IMR-90 (cell line): ENCODE measurements at regions not wholly inside any gene's neighbourhood (a gene's known extent, or its start where the extent isn't known, plus 50 kb on each side); places are given as distances from the start of the nearest gene placed in this dataset.

Experiments used
- ATAC-seq: fragments of 200-7000 bp; cut with Tn5 transposase; 2 replicates; pipeline ENCODE4 v1.9.1; 2020; ENCODE audit warnings: low read depth, mild to moderate bottlenecking, moderate library complexity
- BruUV-seq: library from RNA; stranded (reverse); fragments of 400-500 nt; replicated peaks from 2 replicates; lab custom pipeline; 2021; lab: Mats Ljungman, UMichigan
- CTCF ChIA-PET: fragments of 300-600 bp; formaldehyde crosslinking; extraction: SDS; loops from one replicate; lab custom pipeline; 2021; ENCODE audit warnings: antibody characterized with exemption; lab: Yijun Ruan, JAX
- POLR2A ChIA-PET: fragments of 300-600 bp; sonication (Branson Sonifier 250); formaldehyde crosslinking; loops from one replicate; lab custom pipeline; 2022; ENCODE audit warnings: antibody characterized with exemption; ENCODE audit not compliant: unreplicated experiment; lab: Charles Lee
- DNase-seq: peaks from one replicate; pipeline ENCODE4 v3.0.0; 2013
- H2AFZ ChIP-seq: replicated peaks from 2 replicates; pipeline ENCODE3; 2013; ENCODE audit warnings: low read length, mild to moderate bottlenecking; ENCODE audit not compliant: poor library complexity
- H2AK5ac ChIP-seq: 2 replicates; pipeline ENCODE4 v1.6.1; 2013; ENCODE audit warnings: low read depth, low read length, inconsistent platforms
- H2AK9ac ChIP-seq: replicated peaks from 2 replicates; pipeline ENCODE3; 2013; ENCODE audit warnings: mild to moderate bottlenecking, low read depth, low read length, moderate library complexity; ENCODE audit not compliant: poor library complexity
- H2BK120ac ChIP-seq: 2 replicates; pipeline ENCODE4 v1.6.1; 2013; ENCODE audit warnings: low read depth, low read length, inconsistent platforms
- H2BK15ac ChIP-seq: 3 replicates; pipeline ENCODE4 v1.6.1; 2013; ENCODE audit warnings: low read depth, low read length, inconsistent platforms
- H2BK20ac ChIP-seq: 2 replicates; pipeline ENCODE4 v1.6.1; 2013; ENCODE audit warnings: low read depth, mild to moderate bottlenecking, inconsistent platforms, low read length, moderate library complexity
- H2BK5ac ChIP-seq: 2 replicates; pipeline ENCODE4 v1.6.1; 2013; ENCODE audit warnings: mild to moderate bottlenecking, low read depth, low read length, inconsistent platforms; ENCODE audit not compliant: poor library complexity, severe bottlenecking
- H3K14ac ChIP-seq: replicated peaks from 2 replicates; pipeline ENCODE4 v1.6.1; 2013; ENCODE audit warnings: low read depth, low read length, inconsistent platforms
- H3K18ac ChIP-seq: 2 replicates; pipeline ENCODE4 v1.6.1; 2013; ENCODE audit warnings: low read depth, low read length, control low read depth
- H3K23ac ChIP-seq: 2 replicates; pipeline ENCODE4 v1.6.1; 2013; ENCODE audit warnings: low read depth, low read length, inconsistent platforms
- H3K27ac ChIP-seq: 2 replicates; pipeline ENCODE4 v1.5.1; 2013; ENCODE audit warnings: mild to moderate bottlenecking, control low read depth, low read length; ENCODE audit not compliant: insufficient read depth
- H3K27me3 ChIP-seq: 2 replicates; pipeline ENCODE4 v1.6.1; 2013; ENCODE audit warnings: low read length; ENCODE audit not compliant: control insufficient read depth, insufficient read depth
- H3K36me3 ChIP-seq: 2 replicates; pipeline ENCODE4 v1.6.1; 2013; ENCODE audit warnings: low read length, mixed read lengths; ENCODE audit not compliant: control insufficient read depth, insufficient read depth
- H3K4ac ChIP-seq: 2 replicates; pipeline ENCODE4 v1.6.1; 2013; ENCODE audit warnings: low read depth, low read length, inconsistent platforms
- H3K4me1 ChIP-seq: 2 replicates; pipeline ENCODE4 v1.6.1; 2013; ENCODE audit warnings: low read length, mixed read lengths; ENCODE audit not compliant: control insufficient read depth, insufficient read depth
- H3K4me2 ChIP-seq: 2 replicates; pipeline ENCODE4 v1.6.1; 2013; ENCODE audit warnings: low read depth, mild to moderate bottlenecking, control low read depth, low read length, moderate library complexity
- H3K4me3 ChIP-seq: 2 replicates; pipeline ENCODE4 v1.5.1; 2013; ENCODE audit warnings: low read depth, mild to moderate bottlenecking, control low read depth, low read length, moderate library complexity; ENCODE audit not compliant: insufficient read depth
- H3K56ac ChIP-seq: 2 replicates; pipeline ENCODE4 v1.6.1; 2013; ENCODE audit warnings: low read length, inconsistent platforms; ENCODE audit not compliant: insufficient read depth; ENCODE audit errors: extremely low read depth
- H3K79me1 ChIP-seq, 2 experiments: 2 replicates each; pipeline ENCODE4 v1.6.1; 2013; ENCODE audit warnings: low read length in 2 of 2, inconsistent platforms in 1 of 2, low read depth in 1 of 2
- H3K9ac ChIP-seq: 2 replicates; pipeline ENCODE4 v1.6.1; 2013; ENCODE audit warnings: low read depth, low read length, control low read depth
- H3K9me1 ChIP-seq: 2 replicates; pipeline ENCODE4 v1.6.1; 2013; ENCODE audit warnings: low read length, inconsistent platforms; ENCODE audit not compliant: insufficient read depth
- H3K9me3 ChIP-seq: 2 replicates; pipeline ENCODE4 v1.6.1; 2013; ENCODE audit warnings: low read length; ENCODE audit not compliant: control insufficient read depth, insufficient read depth
- H4K20me1 ChIP-seq: 2 replicates; pipeline ENCODE4 v1.6.1; 2013; ENCODE audit warnings: low read length, inconsistent platforms; ENCODE audit not compliant: insufficient read depth
- H4K5ac ChIP-seq: 2 replicates; pipeline ENCODE4 v1.6.1; 2013; ENCODE audit warnings: mild to moderate bottlenecking, low read depth, low read length, control low read depth
- H4K8ac ChIP-seq, 2 experiments: 2 replicates each; pipeline ENCODE4 v1.6.1; 2013; ENCODE audit warnings: low read depth in 2 of 2, low read length in 2 of 2, control low read depth in 1 of 2, inconsistent platforms in 1 of 2
- H4K91ac ChIP-seq: 2 replicates; pipeline ENCODE4 v1.6.1; 2013; ENCODE audit warnings: low read depth, low read length, inconsistent platforms; ENCODE audit not compliant: insufficient read depth
- BHLHE40 ChIP-seq: fragments of 150-350 bp; IDR thresholded peaks from 2 replicates; pipeline ENCODE4 v1.6.1; 2016; ENCODE audit warnings: mild to moderate bottlenecking, low read depth, low read length
- CEBPB ChIP-seq: IDR thresholded peaks from 2 replicates; pipeline ENCODE4 v1.6.1; 2012; ENCODE audit warnings: low read depth, low read length, improper control_type of control experiment
- CHD1 ChIP-seq: IDR thresholded peaks from 2 replicates; pipeline ENCODE4 v1.6.1; 2012; ENCODE audit warnings: low read depth, low read length, improper control_type of control experiment
- CTCF ChIP-seq: conservative IDR thresholded peaks from 2 replicates; pipeline ENCODE4 v1.5.1; 2012; ENCODE audit warnings: mild to moderate bottlenecking, low read depth, low read length, improper control_type of control experiment
- MAZ ChIP-seq: IDR thresholded peaks from 2 replicates; pipeline ENCODE4 v1.6.1; 2012; ENCODE audit warnings: low read depth, mild to moderate bottlenecking, low read length, improper control_type of control experiment, moderate library complexity, borderline replicate concordance
- MXI1 ChIP-seq: IDR thresholded peaks from 2 replicates; pipeline ENCODE4 v1.6.1; 2012; ENCODE audit warnings: low read depth, mild to moderate bottlenecking, low read length, moderate library complexity, borderline replicate concordance
- NFE2L2 ChIP-seq: fragments of 150-350 bp; IDR thresholded peaks from 2 replicates; pipeline ENCODE4 v1.6.1; 2016; ENCODE audit warnings: low read depth, mild to moderate bottlenecking, low read length
- RFX5 ChIP-seq: IDR thresholded peaks from 2 replicates; pipeline ENCODE4 v1.8.0; 2012; ENCODE audit warnings: low read depth, mild to moderate bottlenecking, low read length, moderate library complexity
- WGBS, 2 experiments: methylation state at CpG; one replicate each; pipeline versions ENCODE4 v1.1.5 to v1.1.7; 2013; ENCODE audit warnings: missing lambda C conversion rate in 2 of 2; ENCODE audit not compliant: insufficient read length in 1 of 2; ENCODE audit errors: extremely low coverage in 2 of 2; 5-methylcytosine and 5-hydroxymethylcytosine counted together
- dilution Hi-C: fragments of 300-500 bp; cut with HindIII; formaldehyde crosslinking; loops from one replicate; pipeline ENCODE4 v1.14.3; 2018; ENCODE audit warnings: low sequenced_read_pairs; ENCODE audit not compliant: unreplicated experiment
- in situ Hi-C: fragments of 300-500 bp; cut with MboI; formaldehyde crosslinking; loops from 3 replicates; pipeline ENCODE4 v1.14.3; 2019; ENCODE audit warnings: low sequenced_read_pairs, inconsistent platforms, mixed read lengths
- intact Hi-C: fragments of 100-400 bp; cut with micrococcal nuclease; formaldehyde crosslinking; loops from 2 replicates; pipeline ENCODE4 v1.10.0; 2022
- TF ChIP-seq, protein P1 (sequence below): fragments of 150-350 bp; IDR thresholded peaks from 2 replicates; pipeline ENCODE4 v1.6.1; 2017; ENCODE audit warnings: mild to moderate bottlenecking, antibody characterized with exemption, low read length, low read depth

DNA sequence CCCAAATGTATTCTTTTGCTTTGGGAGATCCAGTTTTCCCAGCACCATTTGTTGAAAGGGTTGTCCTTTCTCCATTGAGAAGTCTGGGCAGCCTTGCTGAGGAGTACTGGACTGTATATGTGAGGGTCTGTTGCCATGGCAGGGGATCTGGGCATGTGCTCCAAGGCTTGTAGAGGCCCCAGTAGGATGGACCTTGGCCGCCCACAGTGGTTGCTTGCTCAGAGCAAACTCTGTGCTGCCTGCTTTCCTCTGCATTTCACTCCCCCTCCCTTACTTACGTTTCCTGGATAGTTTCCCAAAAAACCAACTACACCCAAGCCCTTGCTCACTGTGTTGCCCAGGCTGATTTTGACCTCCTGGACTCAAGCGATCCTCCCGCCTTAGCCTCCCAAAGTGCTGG is 97.2 kb upstream of the PRR23E start:
- Histone ChIP-seq H3K23ac (no peak overlapping the region), H4K5ac (no peak overlapping the region), H3K27me3 (peaks cover 40% of the 10 kb centered on the region), H4K8ac (no peak overlapping the region), H2BK15ac (no peak overlapping the region), H4K91ac (no peak overlapping the region), H3K4me2 (no peak overlapping the region), H4K20me1 (no peaks in the 10 kb centered on the region), H3K9ac (no peak overlapping the region), H2AK5ac (no peak overlapping the region), H3K9me1 (no peaks in the 10 kb centered on the region), H3K4me3 (no peak overlapping the region), H3K56ac (no peak overlapping the region), H3K36me3 (no peaks in the 10 kb centered on the region), H2BK20ac (no peak overlapping the region), H3K4ac (no peak overlapping the region), H3K9me3 (no peaks in the 10 kb centered on the region), H2BK5ac (no peak overlapping the region), H2AFZ (no peak overlapping the region), H3K4me1 (no peaks in the 10 kb centered on the region), H3K79me1 (no peaks in the 10 kb centered on the region), H2AK9ac (no peak overlapping the region), H3K18ac (no peak overlapping the region), H3K27ac (no peak overlapping the region), H2BK120ac (no peak overlapping the region), H3K14ac (no peak overlapping the region)
- intact Hi-C loops (no loop called here), dilution Hi-C loops (no loop called here), in situ Hi-C loops (no loop called here)
- ATAC-seq (no peak), DNase-seq (no peak)
- TF ChIP-seq MAZ, result no peak
- no peak for TF ChIP-seq MXI1
- no peak for TF ChIP-seq CTCF
- no peak for TF ChIP-seq CEBPB
- no peak for TF ChIP-seq BHLHE40
- TF ChIP-seq NFE2L2, result no peak
- TF ChIP-seq RFX5, result no peak
- TF ChIP-seq, protein P1, sequence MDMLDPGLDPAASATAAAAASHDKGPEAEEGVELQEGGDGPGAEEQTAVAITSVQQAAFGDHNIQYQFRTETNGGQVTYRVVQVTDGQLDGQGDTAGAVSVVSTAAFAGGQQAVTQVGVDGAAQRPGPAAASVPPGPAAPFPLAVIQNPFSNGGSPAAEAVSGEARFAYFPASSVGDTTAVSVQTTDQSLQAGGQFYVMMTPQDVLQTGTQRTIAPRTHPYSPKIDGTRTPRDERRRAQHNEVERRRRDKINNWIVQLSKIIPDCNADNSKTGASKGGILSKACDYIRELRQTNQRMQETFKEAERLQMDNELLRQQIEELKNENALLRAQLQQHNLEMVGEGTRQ, result no peak
- no peak for TF ChIP-seq CHD1
- ChIA-PET CTCF (no interaction called here), POLR2A (no interaction called here)
- BruUV-seq, result no TSS peak
- WGBS, 2 experiments, result 17% methylated on average over 1 of the region's 4 CpGs; no CpG with 5 or more reads in 1 of the 2 experiments
